HepG2 (cell line): ENCODE measurements at regions not wholly inside any gene's neighbourhood (a gene's known extent, or its start where the extent isn't known, plus 50 kb on each side); places are given as distances from the start of the nearest gene placed in this dataset.

Experiments used
- ADNP ChIP-seq: sonication (generic); formaldehyde crosslinking; IDR thresholded peaks from 2 replicates; pipeline ENCODE4 v1.4.0; 2020; ENCODE audit warnings: missing genetic modification reagents
- ARID2 ChIP-seq: sonication (generic); formaldehyde crosslinking; IDR thresholded peaks from 2 replicates; pipeline ENCODE4 v1.8.1; 2022; ENCODE audit warnings: mild to moderate bottlenecking, missing genetic modification reagents, borderline replicate concordance
- ATF1 ChIP-seq: IDR thresholded peaks from 2 replicates; pipeline ENCODE4 v1.6.1; 2016; ENCODE audit warnings: mild to moderate bottlenecking, control low read depth
- CBX5 ChIP-seq: sonication (generic); formaldehyde crosslinking; IDR thresholded peaks from 2 replicates; pipeline ENCODE4 v1.4.0; 2020; ENCODE audit warnings: missing genetic modification reagents, borderline replicate concordance
- CCAR2 ChIP-seq: fragments of 200-400 bp; formaldehyde crosslinking; optimal IDR thresholded peaks from 2 replicates; pipeline ENCODE3; 2018; ENCODE audit warnings: low read depth, mild to moderate bottlenecking, low read length, moderate library complexity
- CENPX ChIP-seq: sonication (generic); formaldehyde crosslinking; IDR thresholded peaks from 2 replicates; pipeline ENCODE4 v1.9.0; 2021; ENCODE audit warnings: mild to moderate bottlenecking, missing genetic modification reagents, moderate library complexity
- CHD2 ChIP-seq: IDR thresholded peaks from 2 replicates; pipeline ENCODE4 v1.6.1; 2011; ENCODE audit warnings: low read depth, low read length, improper control_type of control experiment
- ELF4 ChIP-seq: sonication (generic); formaldehyde crosslinking; IDR thresholded peaks from 2 replicates; pipeline ENCODE4 v1.5.0; 2020; ENCODE audit warnings: missing genetic modification reagents, mild to moderate bottlenecking, moderate library complexity, borderline replicate concordance
- GTF2F1 ChIP-seq: fragments of 150-350 bp; IDR thresholded peaks from 2 replicates; pipeline ENCODE4 v1.6.1; 2014; ENCODE audit warnings: low read length
- KDM4B ChIP-seq: sonication (generic); formaldehyde crosslinking; IDR thresholded peaks from 2 replicates; pipeline ENCODE4 v1.4.0; 2020; ENCODE audit warnings: missing genetic modification reagents
- MATR3 ChIP-seq: sonication (generic); formaldehyde crosslinking; IDR thresholded peaks from 2 replicates; pipeline ENCODE4 v1.4.0; 2020; ENCODE audit warnings: missing genetic modification reagents
- TSC22D2 ChIP-seq: sonication (generic); formaldehyde crosslinking; IDR thresholded peaks from 2 replicates; pipeline ENCODE4 v1.5.1; 2020; ENCODE audit warnings: missing genetic modification reagents, mild to moderate bottlenecking, borderline replicate concordance
- YEATS4 ChIP-seq: sonication (generic); formaldehyde crosslinking; IDR thresholded peaks from 2 replicates; pipeline ENCODE4 v1.4.0; 2020; ENCODE audit warnings: missing genetic modification reagents, borderline replicate concordance
- ZBTB7A ChIP-seq: sonication (generic); formaldehyde crosslinking; IDR thresholded peaks from 2 replicates; pipeline ENCODE4 v1.8.0; 2022; ENCODE audit warnings: mild to moderate bottlenecking, missing genetic modification reagents
- ZNF138 ChIP-seq: sonication (generic); formaldehyde crosslinking; IDR thresholded peaks from 2 replicates; pipeline ENCODE4 v1.5.0; 2020; ENCODE audit warnings: mild to moderate bottlenecking, low read depth, missing genetic modification reagents
- ZNF256 ChIP-seq: sonication (generic); formaldehyde crosslinking; conservative IDR thresholded peaks from 2 replicates; pipeline ENCODE4 v1.4.0; 2020; ENCODE audit warnings: missing genetic modification reagents
- ZNF556 ChIP-seq: sonication (generic); formaldehyde crosslinking; IDR thresholded peaks from 2 replicates; pipeline ENCODE4 v1.4.0; 2020; ENCODE audit warnings: mild to moderate bottlenecking, missing genetic modification reagents, borderline replicate concordance
- ZNF720 ChIP-seq: sonication (generic); formaldehyde crosslinking; IDR thresholded peaks from 2 replicates; pipeline ENCODE4 v1.4.0; 2020; ENCODE audit warnings: missing genetic modification reagents
- ZSCAN20 ChIP-seq: sonication (generic); formaldehyde crosslinking; IDR thresholded peaks from 2 replicates; pipeline ENCODE4 v1.4.0; 2020; ENCODE audit warnings: missing genetic modification reagents, mild to moderate bottlenecking, borderline replicate concordance
- ZSCAN22 ChIP-seq: sonication (generic); formaldehyde crosslinking; IDR thresholded peaks from 2 replicates; pipeline ENCODE4 v1.4.0; 2020; ENCODE audit warnings: mild to moderate bottlenecking, missing genetic modification reagents
- TF ChIP-seq, protein P1 (sequence below): sonication (generic); formaldehyde crosslinking; IDR thresholded peaks from 2 replicates; pipeline ENCODE4 v1.4.0; 2020; ENCODE audit warnings: missing genetic modification reagents
- TF ChIP-seq, protein P2 (sequence below): sonication (generic); formaldehyde crosslinking; IDR thresholded peaks from 2 replicates; pipeline ENCODE4 v1.5.0; 2020; ENCODE audit warnings: missing genetic modification reagents, mild to moderate bottlenecking, borderline replicate concordance
- TF ChIP-seq, protein P3 (sequence below): sonication (generic); formaldehyde crosslinking; IDR thresholded peaks from 2 replicates; pipeline ENCODE4 v1.5.0; 2020; ENCODE audit warnings: mild to moderate bottlenecking, missing genetic modification reagents

DNA sequence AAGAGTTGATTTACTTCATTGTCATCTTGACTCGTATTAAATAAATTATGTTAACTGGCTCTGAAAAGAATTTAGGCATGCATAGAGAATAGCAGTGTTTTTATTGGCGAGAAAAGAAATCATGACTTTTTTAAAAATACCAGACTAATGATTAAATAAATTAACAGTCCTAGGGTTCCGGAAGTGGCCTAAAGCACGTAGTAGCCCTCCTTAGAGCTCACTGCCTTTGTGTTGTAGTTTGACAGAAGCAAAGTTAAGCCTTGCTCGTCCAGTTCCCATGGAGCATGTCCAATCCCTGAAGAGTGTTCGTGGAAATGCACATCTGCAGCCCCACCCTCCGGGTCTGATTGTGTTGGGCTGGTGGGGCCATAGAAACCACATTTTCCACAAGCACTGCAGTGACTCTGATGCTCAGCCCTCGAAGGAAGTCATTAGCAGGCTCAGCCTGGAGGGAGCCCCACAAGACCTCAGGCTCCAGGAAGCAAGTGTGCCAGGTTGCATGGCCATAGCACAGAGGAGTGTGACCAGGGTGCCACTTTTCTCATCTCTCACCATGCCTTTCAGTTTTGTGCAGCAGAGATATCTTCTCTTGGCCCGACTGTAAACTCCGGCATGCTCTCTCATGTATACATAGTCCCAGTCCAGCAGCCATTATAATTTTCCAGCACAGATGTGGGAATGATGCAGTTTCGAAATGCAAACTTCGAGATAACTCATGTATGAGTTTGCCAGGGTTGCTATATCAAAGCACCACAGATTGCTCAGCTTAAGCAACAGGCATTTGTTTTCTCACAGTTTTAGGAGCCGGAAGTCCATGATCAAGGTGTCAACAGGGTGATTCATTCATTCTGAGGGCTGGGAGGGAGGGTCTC, 188.6 kb upstream of the SH3BP4 start (continued):
- TF ChIP-seq, protein P1, sequence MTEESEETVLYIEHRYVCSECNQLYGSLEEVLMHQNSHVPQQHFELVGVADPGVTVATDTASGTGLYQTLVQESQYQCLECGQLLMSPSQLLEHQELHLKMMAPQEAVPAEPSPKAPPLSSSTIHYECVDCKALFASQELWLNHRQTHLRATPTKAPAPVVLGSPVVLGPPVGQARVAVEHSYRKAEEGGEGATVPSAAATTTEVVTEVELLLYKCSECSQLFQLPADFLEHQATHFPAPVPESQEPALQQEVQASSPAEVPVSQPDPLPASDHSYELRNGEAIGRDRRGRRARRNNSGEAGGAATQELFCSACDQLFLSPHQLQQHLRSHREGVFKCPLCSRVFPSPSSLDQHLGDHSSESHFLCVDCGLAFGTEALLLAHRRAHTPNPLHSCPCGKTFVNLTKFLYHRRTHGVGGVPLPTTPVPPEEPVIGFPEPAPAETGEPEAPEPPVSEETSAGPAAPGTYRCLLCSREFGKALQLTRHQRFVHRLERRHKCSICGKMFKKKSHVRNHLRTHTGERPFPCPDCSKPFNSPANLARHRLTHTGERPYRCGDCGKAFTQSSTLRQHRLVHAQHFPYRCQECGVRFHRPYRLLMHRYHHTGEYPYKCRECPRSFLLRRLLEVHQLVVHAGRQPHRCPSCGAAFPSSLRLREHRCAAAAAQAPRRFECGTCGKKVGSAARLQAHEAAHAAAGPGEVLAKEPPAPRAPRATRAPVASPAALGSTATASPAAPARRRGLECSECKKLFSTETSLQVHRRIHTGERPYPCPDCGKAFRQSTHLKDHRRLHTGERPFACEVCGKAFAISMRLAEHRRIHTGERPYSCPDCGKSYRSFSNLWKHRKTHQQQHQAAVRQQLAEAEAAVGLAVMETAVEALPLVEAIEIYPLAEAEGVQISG (CRISPR knock-in tag) = no peak
- TF ChIP-seq YEATS4 (CRISPR knock-in tag) (no peak), ARID2 (CRISPR knock-in tag) (no peak), CBX5 (CRISPR knock-in tag) (no peak), ADNP (CRISPR knock-in tag) (no peak), CHD2 (no peak), KDM4B (CRISPR knock-in tag) (no peak), ZNF556 (CRISPR knock-in tag) (no peak), ZNF256 (CRISPR knock-in tag) (no peak), CCAR2 (no peak), MATR3 (no peak), ATF1 (CRISPR knock-in tag) (no peak), ZNF720 (CRISPR knock-in tag) (no peak), CENPX (CRISPR knock-in tag) (no peak), TSC22D2 (CRISPR knock-in tag) (no peak), ELF4 (no peak), ZBTB7A (CRISPR knock-in tag) (no peak), GTF2F1 (no peak), ZNF138 (CRISPR knock-in tag) (no peak), ZSCAN20 (CRISPR knock-in tag) (no peak), ZSCAN22 (CRISPR knock-in tag) (no peak)
- TF ChIP-seq, protein P2, sequence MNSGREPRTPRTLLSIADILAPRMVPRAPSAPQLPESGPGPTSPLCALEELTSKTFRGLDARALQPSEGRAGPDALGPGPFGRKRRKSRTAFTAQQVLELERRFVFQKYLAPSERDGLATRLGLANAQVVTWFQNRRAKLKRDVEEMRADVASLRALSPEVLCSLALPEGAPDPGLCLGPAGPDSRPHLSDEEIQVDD (CRISPR knock-in tag) = no peak
- TF ChIP-seq, protein P3, sequence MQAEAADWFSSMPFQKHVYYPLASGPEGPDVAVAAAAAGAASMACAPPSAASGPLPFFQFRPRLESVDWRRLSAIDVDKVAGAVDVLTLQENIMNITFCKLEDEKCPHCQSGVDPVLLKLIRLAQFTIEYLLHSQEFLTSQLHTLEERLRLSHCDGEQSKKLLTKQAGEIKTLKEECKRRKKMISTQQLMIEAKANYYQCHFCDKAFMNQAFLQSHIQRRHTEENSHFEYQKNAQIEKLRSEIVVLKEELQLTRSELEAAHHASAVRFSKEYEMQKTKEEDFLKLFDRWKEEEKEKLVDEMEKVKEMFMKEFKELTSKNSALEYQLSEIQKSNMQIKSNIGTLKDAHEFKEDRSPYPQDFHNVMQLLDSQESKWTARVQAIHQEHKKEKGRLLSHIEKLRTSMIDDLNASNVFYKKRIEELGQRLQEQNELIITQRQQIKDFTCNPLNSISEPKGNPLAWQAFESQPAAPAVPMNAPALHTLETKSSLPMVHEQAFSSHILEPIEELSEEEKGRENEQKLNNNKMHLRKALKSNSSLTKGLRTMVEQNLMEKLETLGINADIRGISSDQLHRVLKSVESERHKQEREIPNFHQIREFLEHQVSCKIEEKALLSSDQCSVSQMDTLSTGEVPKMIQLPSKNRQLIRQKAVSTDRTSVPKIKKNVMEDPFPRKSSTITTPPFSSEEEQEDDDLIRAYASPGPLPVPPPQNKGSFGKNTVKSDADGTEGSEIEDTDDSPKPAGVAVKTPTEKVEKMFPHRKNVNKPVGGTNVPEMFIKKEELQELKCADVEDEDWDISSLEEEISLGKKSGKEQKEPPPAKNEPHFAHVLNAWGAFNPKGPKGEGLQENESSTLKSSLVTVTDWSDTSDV = peak; percentile 43; the same call in 1 of the 2 replicates
